M059J (cell line): ENCODE measurements at regions not wholly inside any gene's neighbourhood (a gene's known extent, or its start where the extent isn't known, plus 50 kb on each side); places are given as distances from the start of the nearest gene placed in this dataset.
A peak's percentile ranks its signal among the peaks of the same experiment; 100 is the strongest.
"Not testable (repeated sequence)": the region's sequence is repeated elsewhere in the genome, so short reads cannot be mapped to it uniquely, and the experiment has no call there.

Experiments used
- DNase-seq: peaks from one replicate; pipeline ENCODE4 v3.0.0-alpha.2; 2012; ENCODE audit warnings: low read depth

DNA sequence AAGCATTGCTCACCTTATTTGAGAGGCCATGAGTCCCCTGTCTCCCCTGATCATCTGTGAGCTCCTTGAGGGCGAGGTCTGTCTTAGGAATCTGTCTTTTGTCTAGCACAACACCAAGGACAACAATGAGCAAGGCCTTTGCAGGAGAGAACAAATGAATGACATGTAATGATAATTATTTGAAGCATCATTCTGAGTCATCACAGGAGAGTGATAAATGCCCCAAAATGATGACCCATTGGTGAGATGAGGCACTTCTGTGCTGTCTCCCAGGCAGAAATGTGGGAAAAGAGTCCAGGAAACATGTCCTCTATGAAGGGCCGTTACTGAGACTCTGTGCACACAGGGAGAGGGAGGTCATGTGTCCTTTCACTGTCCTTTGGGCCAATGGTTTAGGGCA lies 105.2 kb upstream of the LRFN2 start:
- peak; percentile 12 for DNase-seq

DNA sequence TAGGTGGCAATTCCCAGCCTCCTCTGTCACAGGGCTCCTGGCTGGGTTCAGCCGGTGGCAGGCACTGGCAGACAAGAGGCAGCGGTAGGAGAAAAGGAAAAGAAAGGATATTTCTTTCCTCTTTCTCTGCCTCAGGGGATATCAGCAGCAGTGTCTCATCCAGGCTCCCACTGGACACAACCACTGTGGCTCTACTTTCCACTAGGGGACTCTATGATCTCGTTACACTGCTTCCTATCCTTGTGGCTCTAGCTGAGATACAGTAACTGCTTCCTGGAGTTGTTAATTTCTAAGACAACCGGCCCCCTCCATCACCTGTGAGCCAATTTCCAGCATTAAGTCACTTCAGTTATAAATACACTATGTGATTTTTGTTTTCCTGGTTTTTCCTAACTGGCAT lies 102.0 kb upstream of the LRFN2 start:
- DNase-seq: no peak

DNA sequence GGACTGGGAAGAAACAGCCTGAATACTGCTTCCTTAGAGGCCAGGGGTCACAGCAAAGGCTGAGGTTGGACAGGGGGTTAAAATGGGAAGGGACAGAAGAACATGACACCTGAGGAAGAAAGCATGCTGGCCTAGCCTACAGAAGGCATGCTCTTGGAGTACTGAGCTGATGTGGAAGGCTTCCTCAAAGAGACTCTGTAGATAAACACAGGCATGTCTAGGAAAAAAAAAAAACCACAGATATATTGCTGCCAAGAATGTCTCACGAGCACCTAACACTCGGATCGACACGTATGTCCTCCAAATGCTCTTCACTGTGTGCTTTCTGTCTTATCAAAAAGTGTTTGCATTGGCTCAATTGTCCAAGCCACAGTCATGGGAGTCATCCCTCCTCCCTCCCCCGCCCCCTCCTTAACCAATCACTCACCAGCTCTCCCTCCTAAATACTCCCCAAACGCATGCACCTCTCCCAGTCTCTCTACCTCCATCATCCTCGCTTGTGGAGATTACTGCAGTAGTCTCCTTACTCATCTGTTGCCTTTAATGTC lies 101.1 kb upstream of the LRFN2 start:
- no peak for DNase-seq

DNA sequence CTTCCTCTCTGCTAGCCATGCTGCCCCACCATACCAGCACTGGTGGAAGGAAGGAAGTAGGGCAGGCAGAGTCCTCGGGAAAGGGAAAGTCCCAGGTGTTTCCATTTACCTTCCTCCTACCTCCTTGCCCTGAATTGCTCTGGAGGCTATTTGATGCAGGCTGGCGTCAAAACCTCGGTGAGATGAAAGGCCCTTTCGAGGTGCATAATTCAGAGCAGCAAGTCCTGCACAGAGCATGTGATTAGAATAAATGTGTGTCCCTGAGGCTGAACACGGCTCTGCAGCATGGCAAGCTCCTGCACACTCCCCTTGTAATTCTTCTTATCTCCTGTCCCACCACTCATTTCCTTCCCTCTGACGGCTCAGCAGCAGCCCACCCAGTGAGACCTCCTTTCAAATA lies 98.7 kb upstream of the LRFN2 start:
- DNase-seq: no peak

DNA sequence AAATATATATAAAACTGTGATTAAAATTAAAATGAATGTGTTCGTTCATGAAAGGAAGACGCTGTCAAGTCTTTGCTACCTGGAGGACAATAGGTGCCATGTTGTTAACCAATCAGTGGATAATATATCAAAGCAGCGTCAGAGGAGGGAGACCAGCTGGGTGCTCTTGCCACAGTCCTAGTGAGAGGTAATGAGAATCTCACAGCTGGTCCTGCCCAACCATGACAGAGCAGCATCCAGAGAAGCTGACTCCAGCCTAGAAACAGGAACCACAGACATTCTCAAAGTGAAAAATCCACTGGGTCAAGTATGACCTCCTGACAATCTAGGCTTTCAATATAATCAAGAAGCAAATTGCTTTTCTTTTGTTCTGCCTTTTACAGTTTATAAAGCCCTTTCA lies 94.5 kb upstream of the LRFN2 start:
- DNase-seq: no peak

DNA sequence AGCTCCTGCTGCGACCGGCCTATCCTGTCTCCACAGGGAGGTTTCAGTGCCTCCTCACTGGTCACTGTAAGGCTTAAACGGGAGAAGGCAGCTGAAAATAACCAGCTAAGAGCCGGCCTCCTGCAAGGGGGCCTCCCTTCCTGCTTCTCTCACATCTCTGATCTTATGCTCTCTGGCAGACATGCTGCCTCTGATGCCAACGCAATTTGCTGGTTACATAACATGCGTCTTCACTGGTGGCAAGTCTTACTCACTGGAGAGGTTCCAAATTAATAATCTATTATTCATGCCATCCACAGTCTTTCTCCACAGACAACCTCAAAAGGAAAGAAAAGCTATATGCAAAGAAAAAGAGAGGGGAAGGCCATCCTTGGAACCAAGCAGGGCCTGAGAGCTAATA lies 91.8 kb upstream of the LRFN2 start:
- DNase-seq: no peak

DNA sequence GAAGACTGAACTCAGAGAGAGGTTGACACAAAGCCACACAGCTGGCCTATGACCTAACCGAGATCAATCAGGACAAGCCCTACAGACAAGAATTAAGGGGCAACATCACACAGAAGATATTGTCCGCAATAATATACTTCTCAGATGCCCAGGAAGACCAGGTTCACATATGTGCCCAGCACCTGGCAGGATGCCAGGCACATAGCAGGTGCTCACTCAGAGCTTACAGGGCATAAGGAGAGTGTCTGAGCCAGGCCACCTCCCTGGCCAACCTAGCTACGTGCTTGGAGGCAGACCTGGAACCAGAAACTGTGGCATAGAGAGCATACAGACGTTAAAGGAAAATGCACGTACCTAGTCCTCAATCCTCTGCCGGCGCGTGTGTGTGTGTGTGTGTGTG lies 87.0 kb upstream of the LRFN2 start:
- no peak for DNase-seq

DNA sequence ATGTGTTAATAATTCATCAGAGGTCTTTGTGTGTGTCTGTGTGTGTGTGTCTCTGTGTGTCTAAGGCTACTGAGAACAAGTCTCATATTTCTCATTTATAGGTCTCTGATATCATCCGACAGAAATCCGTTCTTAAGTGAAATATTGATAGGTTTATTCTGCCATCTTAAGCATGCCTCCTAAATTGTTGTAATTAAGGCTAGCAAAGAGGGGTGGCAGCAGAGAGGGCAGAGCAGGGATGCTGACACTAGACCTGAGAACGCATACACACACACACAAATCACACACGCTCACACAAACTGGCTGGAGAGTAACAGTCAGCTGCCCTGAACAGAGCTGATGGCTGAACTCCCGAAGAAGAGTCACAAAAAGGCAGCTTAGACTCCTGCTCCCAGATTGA lies 84.9 kb upstream of the LRFN2 start:
- DNase-seq: no peak

DNA sequence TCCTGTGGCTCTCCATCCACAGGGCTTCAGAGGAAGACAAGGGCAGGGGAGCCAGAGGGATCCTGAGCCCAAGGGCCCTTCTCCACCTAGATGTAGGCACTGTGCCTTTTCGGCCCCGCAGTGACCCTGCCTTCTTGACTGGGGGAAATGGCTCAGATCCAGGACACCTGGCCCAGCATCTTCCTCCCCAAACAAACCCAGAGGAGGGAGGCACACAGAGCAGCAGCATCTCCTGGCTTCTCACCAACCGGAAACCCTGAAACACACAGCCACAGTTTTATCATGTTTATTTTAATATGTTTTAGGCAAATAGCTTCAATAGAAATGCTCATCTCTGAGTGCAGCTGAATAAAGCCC lies 84.5 kb upstream of the LRFN2 start:
- DNase-seq: no peak

DNA sequence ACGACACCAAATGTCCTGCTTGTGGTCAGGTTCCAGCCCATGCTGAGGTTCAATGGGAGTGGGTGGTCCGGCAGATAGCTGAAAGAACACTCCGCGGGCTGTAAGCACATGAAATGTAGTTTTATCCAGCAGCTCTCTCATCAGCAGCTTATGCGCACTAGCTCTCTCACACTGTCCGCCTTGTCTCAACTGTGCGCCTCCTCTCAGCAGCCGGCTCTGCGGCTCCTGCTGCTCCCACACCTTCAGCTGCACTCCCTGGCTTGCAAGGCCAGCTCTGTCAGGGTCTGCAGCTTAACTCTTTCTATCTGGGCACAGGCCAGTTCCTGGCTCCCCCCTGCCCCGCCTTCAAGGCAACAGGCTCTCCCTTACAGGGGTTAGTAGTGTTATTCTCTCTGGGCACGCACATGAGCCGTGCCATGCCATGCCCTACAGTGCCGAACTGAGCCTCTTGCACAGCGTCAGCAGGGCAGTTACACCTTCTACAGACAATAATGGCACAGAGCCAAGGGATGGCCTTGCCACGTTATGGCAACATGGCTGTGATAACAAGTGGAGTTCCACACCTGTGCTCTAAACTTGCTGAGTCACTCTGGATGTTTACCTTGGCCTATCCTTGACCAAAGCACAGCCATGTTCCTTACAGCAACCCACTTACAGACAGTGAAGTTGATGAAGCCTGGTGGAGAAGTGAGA lies 84.0 kb upstream of the LRFN2 start:
- DNase-seq: no peak

DNA sequence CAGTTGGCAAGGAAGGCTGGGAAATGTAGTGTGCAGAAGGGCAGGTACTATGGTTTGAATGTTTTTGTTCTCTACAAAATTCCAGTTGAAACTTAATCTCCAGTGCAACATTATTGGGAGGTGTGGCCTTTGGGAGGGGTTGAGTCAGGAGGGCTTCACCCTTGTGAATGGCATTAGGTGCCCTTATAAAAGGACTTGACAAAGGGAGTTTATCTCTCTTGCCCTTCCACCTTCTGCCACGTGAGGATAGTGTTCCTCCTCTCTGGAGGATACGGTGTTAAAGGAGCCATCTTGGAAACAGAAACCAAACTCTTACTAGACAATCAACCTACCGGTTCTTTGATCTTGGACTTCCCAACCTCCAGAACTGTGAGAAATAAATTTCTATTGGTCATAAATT lies 82.2 kb upstream of the LRFN2 start:
- DNase-seq: peak; percentile 12

DNA sequence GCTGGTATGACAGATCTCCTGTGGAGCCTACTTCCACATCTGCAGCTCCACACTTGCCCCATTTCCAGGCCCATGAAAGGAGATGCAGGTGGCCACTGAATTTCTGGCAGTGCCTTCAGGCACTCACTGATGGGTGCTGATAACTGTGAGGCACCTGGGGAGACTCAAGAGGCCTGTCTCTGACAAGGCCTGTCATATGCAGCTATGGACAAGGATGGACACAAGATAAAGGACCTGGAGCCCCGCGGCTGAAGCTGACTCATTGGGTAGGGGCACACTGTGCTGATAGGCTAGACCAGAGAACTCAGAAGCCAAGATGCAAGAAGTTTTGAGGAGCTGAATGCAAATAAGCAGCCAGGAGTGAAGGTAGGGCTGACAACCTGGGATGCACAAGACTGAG lies 81.0 kb upstream of the LRFN2 start:
- DNase-seq: no peak

DNA sequence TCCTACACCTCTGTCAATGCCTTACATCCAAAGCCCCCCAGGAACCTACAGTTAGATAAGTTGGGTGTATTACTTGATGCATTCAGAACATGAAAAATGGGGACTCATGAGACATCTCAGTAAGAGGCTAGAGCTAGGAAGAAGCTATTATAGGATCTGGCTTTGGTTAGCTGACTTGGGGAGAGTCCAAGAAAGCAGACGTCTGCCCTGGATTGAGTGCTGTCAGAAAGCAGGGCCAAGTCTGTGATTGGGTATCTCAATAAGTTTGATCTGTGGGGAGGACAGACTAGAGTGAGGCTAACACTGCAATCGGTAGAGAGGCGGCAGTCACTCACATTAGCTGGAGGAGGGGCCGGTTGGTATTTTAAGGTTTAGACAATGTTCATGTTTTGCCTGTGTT lies 79.4 kb upstream of the LRFN2 start:
- no peak for DNase-seq

DNA sequence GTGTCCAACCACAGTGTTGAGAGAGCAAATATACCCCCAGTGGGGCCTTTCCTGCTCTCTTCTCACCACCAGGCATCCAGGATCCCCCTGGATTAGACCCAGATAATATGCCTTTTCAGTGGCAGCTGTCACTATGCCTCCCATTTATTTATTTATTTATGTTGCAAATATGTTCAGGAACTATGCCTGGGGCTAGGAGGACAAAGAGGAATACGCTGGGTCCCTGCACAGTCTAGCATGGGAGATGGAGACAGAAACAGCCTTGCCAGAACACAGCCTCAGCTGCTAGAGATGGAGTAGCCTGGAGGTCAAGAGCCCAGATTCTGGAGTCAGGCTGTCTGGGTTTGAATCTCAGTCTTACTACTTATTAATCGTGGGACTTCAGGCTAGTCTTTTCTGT lies 74.6 kb upstream of the LRFN2 start:
- DNase-seq: no peak

DNA sequence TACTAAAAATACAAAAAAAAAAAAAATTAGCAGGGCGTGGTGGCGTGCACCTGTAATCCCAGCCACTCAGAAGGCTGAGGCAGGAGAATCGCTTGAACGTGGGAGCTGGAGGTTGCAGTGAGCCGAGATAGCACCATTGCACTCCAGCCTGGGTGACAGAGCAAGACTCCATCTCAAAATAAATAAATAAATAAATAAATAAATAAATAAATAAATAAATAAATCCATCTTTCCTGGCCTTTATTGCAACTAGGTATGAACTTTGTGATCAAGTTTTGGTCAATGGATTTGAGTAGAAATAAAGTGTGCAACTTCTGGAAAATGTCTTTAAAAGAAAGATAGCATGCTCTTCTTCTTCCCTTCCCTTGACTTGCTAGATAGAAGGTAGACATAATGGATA lies 69.6 kb upstream of the LRFN2 start:
- not testable (repeated sequence) for DNase-seq

DNA sequence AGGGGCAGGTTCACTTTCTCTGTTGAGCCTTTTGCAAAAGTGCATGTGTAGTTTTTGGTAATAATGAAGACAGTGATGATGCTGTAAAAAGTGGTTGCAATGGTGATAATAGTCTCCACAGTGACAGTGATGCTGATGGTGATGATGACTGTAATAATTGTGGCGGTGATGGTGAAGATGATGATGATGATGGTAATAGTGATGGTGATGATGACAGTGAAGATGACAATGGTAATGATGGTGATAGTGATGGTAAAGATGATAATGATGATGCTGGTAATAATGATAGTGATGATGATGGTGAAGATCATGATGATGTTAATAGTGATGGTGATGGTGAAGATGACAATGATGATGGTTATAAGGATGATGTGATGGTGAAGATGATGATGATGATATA lies 67.7 kb upstream of the LRFN2 start:
- no peak for DNase-seq

DNA sequence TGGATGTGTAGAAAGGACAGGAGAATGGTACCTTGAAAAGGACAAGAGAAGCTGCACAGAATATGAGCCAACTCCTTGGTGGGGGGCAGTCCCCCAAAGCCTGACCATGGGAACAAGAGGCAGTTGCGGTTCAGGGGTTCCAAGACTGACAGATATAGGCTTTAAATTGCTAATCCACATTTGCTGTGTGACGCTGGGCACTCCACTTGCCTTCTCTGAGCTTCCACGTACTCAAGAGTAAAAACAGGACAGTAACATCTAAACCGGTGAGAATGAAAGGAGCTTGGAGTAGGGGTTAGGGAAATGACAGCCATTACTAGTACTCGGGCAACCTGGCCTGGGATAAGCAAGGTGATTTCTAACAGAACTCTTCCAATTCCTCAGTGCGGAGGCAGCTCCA lies 57.9 kb upstream of the LRFN2 start:
- no peak for DNase-seq

DNA sequence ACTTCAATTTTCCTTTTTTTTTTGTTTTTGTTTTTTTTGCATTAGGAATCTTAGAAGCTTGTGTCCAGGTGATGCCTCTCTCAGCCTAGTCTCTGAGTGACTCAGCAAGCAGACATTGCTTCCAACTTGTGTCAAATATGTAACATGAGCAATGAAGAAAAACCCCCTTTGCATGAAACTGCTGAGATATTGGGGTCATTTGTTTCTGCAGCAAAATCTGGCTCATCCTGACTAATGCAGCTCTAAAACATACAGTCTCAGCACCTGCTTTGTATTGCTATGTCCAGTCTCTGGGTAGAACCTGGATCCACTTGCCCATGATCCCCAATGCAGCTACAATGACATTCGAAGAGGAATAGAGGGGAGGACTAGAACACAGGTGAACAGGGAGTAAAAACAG lies 55.7 kb upstream of the LRFN2 start:
- DNase-seq: no peak

DNA sequence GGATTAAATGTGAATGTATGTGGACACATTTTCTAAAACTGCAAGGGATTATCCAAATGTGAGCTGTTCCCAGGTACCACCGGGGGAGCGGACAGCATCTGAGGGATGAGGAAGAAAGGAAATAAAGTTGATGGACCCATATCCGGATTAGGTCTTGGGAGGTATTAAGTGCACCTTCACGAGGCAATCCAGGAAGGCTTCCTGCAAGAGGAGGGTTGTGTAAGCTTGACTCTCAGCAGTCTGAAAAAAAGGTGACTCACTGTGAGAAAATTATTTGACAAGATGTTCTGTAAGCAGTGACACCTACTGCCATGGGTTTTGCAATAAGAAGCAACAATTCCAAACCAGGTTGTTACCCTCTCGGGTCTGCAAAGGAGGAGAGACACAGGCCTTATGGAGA lies 55.0 kb upstream of the LRFN2 start:
- DNase-seq: no peak

DNA sequence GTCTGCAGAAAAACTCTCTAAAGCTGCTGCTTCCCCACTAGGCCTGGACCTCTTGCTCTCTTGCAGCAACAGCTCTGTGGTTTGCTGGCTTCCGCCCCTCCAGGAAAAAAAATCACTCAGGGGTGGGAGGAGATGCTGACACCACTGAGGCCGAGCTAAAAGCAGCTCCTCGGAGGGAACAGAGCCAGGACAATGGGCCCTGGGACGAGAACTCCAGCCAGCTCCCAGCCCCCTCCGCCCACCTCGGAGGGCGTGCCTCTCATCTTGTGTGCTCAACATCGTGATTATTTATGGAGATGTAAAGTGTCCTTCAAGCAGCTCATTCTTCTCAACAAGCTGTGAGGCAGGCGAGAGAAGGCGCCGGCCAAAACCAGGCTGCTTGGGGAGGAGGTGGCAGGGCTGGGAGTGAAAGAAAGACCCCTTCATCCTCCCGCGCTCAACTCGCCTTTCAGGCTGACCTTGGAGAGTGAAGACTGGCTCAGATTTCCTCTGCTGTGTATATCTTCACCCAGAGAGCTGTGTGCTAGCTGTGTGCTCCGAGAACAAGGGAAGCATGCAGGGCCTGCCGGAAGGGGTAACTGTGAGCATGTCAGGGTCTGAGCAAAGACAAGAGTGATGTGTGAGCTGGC lies 53.5 kb upstream of the LRFN2 start:
- no peak for DNase-seq
